Smooth muscle cell (in vitro differentiated cells): ENCODE measurements at regions not wholly inside any gene's neighbourhood (a gene's known extent, or its start where the extent isn't known, plus 50 kb on each side); places are given as distances from the start of the nearest gene placed in this dataset.

ENCODE experiments used
- DNase-seq: peaks from one replicate; lab custom pipeline; 2025; ENCODE audit not compliant: unreplicated experiment; lab: John Stamatoyannopoulos, UW
- H2AFZ ChIP-seq: fragments of 200-600 bp; sonication (generic); 2 replicates; pipeline ENCODE4 v1.6.0; 2016; ENCODE audit warnings: antibody characterized with exemption, low read depth, mild to moderate bottlenecking
- H3F3A ChIP-seq: fragments of 200-600 bp; sonication (generic); 2 replicates; pipeline ENCODE4 v1.6.0; 2017; ENCODE audit warnings: antibody characterized with exemption, low read depth
- H3K27ac ChIP-seq: fragments of 200-600 bp; sonication (generic); 2 replicates; pipeline ENCODE4 v1.5.1; 2016; ENCODE audit warnings: low read depth, mild to moderate bottlenecking
- H3K27me3 ChIP-seq: fragments of 200-600 bp; sonication (generic); 2 replicates; pipeline ENCODE4 v1.6.1; 2016; ENCODE audit warnings: low read depth, mild to moderate bottlenecking
- H3K36me3 ChIP-seq: fragments of 200-600 bp; sonication (generic); 2 replicates; pipeline ENCODE4 v1.5.1; 2016; ENCODE audit warnings: low read depth
- H3K4me1 ChIP-seq: fragments of 200-600 bp; sonication (generic); 2 replicates; pipeline ENCODE4 v1.5.1; 2016; ENCODE audit warnings: low read depth
- H3K4me2 ChIP-seq: fragments of 200-600 bp; sonication (generic); 2 replicates; pipeline ENCODE4 v1.6.0; 2016; ENCODE audit warnings: mild to moderate bottlenecking
- H3K4me3 ChIP-seq: fragments of 200-600 bp; sonication (generic); 2 replicates; pipeline ENCODE4 v1.5.1; 2016; ENCODE audit warnings: mild to moderate bottlenecking
- H3K79me2 ChIP-seq: fragments of 200-600 bp; sonication (generic); 2 replicates; pipeline ENCODE4 v1.6.0; 2016; ENCODE audit warnings: low read depth, mild to moderate bottlenecking
- H3K9ac ChIP-seq: fragments of 200-600 bp; sonication (generic); 2 replicates; pipeline ENCODE4 v1.6.0; 2016; ENCODE audit warnings: low read depth
- H3K9me3 ChIP-seq: fragments of 200-600 bp; sonication (generic); replicated peaks from 2 replicates; pipeline ENCODE4 v1.5.1; 2016; ENCODE audit warnings: low read depth
- H4K20me1 ChIP-seq: fragments of 200-600 bp; sonication (generic); 2 replicates; pipeline ENCODE4 v1.6.0; 2016; ENCODE audit warnings: low read depth
- WGBS: methylation state at CpG from one replicate; pipeline ENCODE4 v1.1.7; 2016; ENCODE audit warnings: low lambda C conversion rate; 5-methylcytosine and 5-hydroxymethylcytosine counted together
- TF ChIP-seq, protein P1 (sequence below): fragments of 200-600 bp; sonication (generic); IDR thresholded peaks from 2 replicates; pipeline ENCODE4 v1.5.1; 2017; ENCODE audit warnings: borderline replicate concordance, mild to moderate bottlenecking, antibody characterized with exemption; ENCODE audit not compliant: insufficient read depth, poor library complexity, severe bottlenecking

DNA sequence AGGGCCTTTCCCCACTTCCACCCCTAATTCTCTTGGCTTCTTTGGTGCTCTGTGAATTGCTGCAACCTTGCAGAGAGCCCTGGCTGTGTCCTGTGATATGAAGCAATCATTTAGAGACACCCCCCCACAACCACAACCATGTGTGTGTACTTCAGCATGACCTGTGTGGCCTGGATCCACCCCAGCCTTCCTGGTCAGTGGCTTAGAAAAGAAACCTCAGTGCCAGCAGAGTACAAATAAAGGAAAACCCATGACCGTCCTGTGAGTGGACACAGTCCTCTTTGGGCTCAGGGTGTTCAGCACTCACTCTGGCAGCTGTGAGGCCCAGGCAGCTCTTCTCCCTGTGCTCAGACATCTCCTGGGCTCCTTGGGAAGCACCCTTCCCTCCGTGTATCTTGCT lies 206.6 kb upstream of the DIO3 start:
- H3K79me2 ChIP-seq, result no peaks in the 10 kb centered on the region
- H3K9ac ChIP-seq, result no peak overlapping the region
- H3F3A ChIP-seq, result peaks cover 8% of the 10 kb centered on the region
- H2AFZ ChIP-seq, result no peak overlapping the region
- no peak overlapping the region for H3K27ac ChIP-seq
- peaks cover 3% of the 10 kb centered on the region for H4K20me1 ChIP-seq
- TF ChIP-seq, protein P1, sequence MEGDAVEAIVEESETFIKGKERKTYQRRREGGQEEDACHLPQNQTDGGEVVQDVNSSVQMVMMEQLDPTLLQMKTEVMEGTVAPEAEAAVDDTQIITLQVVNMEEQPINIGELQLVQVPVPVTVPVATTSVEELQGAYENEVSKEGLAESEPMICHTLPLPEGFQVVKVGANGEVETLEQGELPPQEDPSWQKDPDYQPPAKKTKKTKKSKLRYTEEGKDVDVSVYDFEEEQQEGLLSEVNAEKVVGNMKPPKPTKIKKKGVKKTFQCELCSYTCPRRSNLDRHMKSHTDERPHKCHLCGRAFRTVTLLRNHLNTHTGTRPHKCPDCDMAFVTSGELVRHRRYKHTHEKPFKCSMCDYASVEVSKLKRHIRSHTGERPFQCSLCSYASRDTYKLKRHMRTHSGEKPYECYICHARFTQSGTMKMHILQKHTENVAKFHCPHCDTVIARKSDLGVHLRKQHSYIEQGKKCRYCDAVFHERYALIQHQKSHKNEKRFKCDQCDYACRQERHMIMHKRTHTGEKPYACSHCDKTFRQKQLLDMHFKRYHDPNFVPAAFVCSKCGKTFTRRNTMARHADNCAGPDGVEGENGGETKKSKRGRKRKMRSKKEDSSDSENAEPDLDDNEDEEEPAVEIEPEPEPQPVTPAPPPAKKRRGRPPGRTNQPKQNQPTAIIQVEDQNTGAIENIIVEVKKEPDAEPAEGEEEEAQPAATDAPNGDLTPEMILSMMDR, result no peak
- no peak overlapping the region for H3K4me2 ChIP-seq
- 94% methylated on average over 2 of the region's 2 CpGs for WGBS
- H3K4me1 ChIP-seq, result peaks cover 8% of the 10 kb centered on the region
- no peak for DNase-seq
- no peaks in the 10 kb centered on the region for H3K9me3 ChIP-seq
- no peak overlapping the region for H3K4me3 ChIP-seq
- no peaks in the 10 kb centered on the region for H3K27me3 ChIP-seq
- H3K36me3 ChIP-seq, result no peaks in the 10 kb centered on the region

DNA sequence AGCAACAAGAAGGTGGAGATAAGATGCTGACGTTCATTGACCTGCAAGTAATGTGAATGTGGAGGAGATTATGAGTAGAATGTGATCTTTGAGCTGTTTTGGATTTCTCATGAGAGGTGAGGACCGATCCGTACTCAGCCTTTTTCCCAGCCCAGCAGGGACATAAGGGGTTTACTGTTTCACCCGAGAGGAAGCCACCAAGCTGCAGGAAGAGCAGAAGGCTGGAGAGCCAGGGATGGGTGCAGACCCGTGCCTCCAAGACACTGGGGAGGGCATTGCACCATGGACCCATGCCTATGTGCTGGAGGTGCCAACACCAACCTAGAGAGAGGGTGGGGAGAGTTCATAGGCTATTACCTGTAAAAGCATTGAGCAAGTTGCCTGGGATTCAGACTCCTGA lies 206.0 kb upstream of the DIO3 start:
- H4K20me1 ChIP-seq, result peaks cover 6% of the 10 kb centered on the region
- no peak overlapping the region for H3K9ac ChIP-seq
- WGBS, result over 99% methylated on average over 5 of the region's 5 CpGs
- H3K79me2 ChIP-seq, result no peaks in the 10 kb centered on the region
- TF ChIP-seq, protein P1, result no peak
- H3K27me3 ChIP-seq, result no peaks in the 10 kb centered on the region
- H3F3A ChIP-seq, result peaks cover 10% of the 10 kb centered on the region
- no peaks in the 10 kb centered on the region for H3K36me3 ChIP-seq
- no peak overlapping the region for H2AFZ ChIP-seq
- no peak for DNase-seq
- H3K4me3 ChIP-seq, result no peak overlapping the region
- peaks cover 14% of the 10 kb centered on the region for H3K4me1 ChIP-seq
- H3K27ac ChIP-seq, result no peak overlapping the region
- H3K4me2 ChIP-seq, result no peak overlapping the region
- H3K9me3 ChIP-seq, result no peaks in the 10 kb centered on the region

DNA sequence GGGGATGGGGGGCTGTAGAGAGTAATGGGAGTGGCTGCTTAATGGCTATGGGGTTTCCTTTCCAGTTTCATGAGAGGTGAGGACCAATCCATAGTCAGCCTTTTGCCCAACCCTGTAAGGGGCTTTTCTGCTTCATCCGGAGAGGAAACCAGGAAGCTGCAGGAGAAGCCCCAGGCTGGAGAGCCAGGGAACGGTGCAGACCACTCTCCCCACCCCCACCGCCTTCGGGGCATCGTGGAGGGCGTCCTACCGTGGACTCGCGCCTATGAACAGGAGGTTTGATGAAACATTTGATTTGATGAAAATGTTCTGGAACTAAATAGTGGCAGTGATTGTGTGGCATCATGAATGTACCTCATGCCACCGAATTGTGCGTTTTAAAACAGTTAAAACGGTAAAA lies 204.3 kb upstream of the DIO3 start:
- H3F3A ChIP-seq, result peaks cover 23% of the 10 kb centered on the region
- H3K27me3 ChIP-seq, result no peaks in the 10 kb centered on the region
- no peaks in the 10 kb centered on the region for H3K36me3 ChIP-seq
- 91% methylated on average over 12 of the region's 12 CpGs for WGBS
- peaks cover 19% of the 10 kb centered on the region for H3K4me1 ChIP-seq
- no peak overlapping the region for H3K9ac ChIP-seq
- no peak overlapping the region for H3K4me3 ChIP-seq
- DNase-seq, result no peak
- peaks cover 6% of the 10 kb centered on the region for H4K20me1 ChIP-seq
- H2AFZ ChIP-seq, result no peak overlapping the region
- TF ChIP-seq, protein P1, result no peak
- no peak overlapping the region for H3K27ac ChIP-seq
- no peaks in the 10 kb centered on the region for H3K79me2 ChIP-seq
- no peak overlapping the region for H3K4me2 ChIP-seq
- H3K9me3 ChIP-seq, result no peaks in the 10 kb centered on the region

DNA sequence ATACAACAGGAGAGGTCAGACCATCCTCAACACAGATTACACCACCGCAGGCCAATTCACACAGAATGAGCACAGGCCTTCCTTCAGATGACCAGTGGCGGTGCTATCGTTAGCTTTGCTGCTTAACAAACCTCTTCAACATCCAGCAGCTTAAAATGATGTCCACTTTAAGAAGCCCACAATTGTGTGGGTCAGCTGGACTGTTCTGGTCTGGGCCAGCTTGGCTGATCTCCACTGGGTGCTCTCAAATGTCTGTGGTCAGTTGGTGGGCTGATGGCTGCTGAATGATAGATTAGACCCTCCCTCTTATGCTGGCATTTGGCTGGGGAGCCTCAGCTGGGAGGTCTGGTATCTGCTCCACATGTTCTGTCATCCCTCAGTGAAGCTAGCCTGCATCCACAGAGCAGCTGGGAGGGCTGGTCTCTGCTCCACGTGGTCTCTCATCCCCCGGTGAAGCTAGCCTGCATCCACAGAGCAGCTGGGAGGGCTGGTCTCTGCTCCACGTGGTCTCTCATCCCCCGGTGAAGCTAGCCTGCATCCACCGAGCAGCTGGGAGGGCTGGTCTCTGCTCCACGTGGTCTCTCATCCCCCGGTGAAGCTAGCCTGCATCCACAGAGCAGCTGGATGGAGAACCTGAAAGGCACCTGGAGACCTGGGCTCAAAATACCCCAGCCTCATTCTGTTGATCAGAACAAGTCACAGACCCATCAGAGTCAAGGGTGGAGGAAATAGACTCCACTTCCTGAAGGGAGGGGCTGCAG lies 203.6 kb upstream of the DIO3 start:
- Histone ChIP-seq H2AFZ (no peak overlapping the region), H3K27ac (no peak overlapping the region), H3K9me3 (no peaks in the 10 kb centered on the region), H3K4me1 (peaks cover 19% of the 10 kb centered on the region), H3F3A (peaks cover 25% of the 10 kb centered on the region), H3K4me2 (no peak overlapping the region), H3K9ac (no peak overlapping the region), H3K36me3 (no peaks in the 10 kb centered on the region), H4K20me1 (peaks cover 6% of the 10 kb centered on the region), H3K79me2 (no peaks in the 10 kb centered on the region), H3K4me3 (no peak overlapping the region), H3K27me3 (no peaks in the 10 kb centered on the region)
- TF ChIP-seq, protein P1, result no peak
- no peak for DNase-seq
- WGBS, result 90% methylated on average over 10 of the region's 10 CpGs
